ENCODE measurements at regions not wholly inside any gene's neighbourhood (a gene's known extent, or its start where the extent isn't known, plus 50 kb on each side); places are given as distances from the start of the nearest gene placed in this dataset.
"Not testable (repeated sequence)": the region's sequence is repeated elsewhere in the genome, so short reads cannot be mapped to it uniquely, and the experiment has no call there.

- DNase-seq (ENCODE audit: low read depth in 2 of 2) = no peak
These were observed 598.1 kb downstream of the MID1IP1 start for GRCh38 chrX:39399387-39399786.

- DNase-seq (ENCODE audit: low read depth in 2 of 2) = no peak
These were observed 600.3 kb downstream of the MID1IP1 start for GRCh38 chrX:39401483-39402110.

- no peak for DNase-seq (ENCODE audit: low read depth in 2 of 2)
These were observed 600.9 kb downstream of the MID1IP1 start for GRCh38 chrX:39402158-39402557.

GRCh38 chrX:39406799-39407198 is 605.5 kb downstream of the MID1IP1 start:
- no peak for DNase-seq (ENCODE audit: low read depth in 2 of 2)

GRCh38 chrX:39409246-39409917 is 608.1 kb downstream of the MID1IP1 start:
- DNase-seq (ENCODE audit: low read depth in 2 of 2) = no peak

- DNase-seq (ENCODE audit: low read depth in 2 of 2) = no peak
These were observed 613.1 kb downstream of the MID1IP1 start for GRCh38 chrX:39414290-39414854.

GRCh38 chrX:39416547-39417260 is 615.4 kb downstream of the MID1IP1 start:
- DNase-seq (ENCODE audit: low read depth in 2 of 2) = no peak

- no peak for DNase-seq (ENCODE audit: low read depth in 2 of 2)
These were observed 617.0 kb downstream of the MID1IP1 start for GRCh38 chrX:39418254-39418704.

- DNase-seq (ENCODE audit: low read depth in 2 of 2) = no peak
These were observed 617.7 kb downstream of the MID1IP1 start for GRCh38 chrX:39418731-39419638.

GRCh38 chrX:39421006-39421405 is 619.7 kb downstream of the MID1IP1 start:
- no peak for DNase-seq (ENCODE audit: low read depth in 2 of 2)

GRCh38 chrX:39425124-39425806 is 624.0 kb downstream of the MID1IP1 start:
- no peak for DNase-seq (ENCODE audit: low read depth in 2 of 2)

- DNase-seq (ENCODE audit: low read depth in 2 of 2) = no peak
These were observed 624.8 kb downstream of the MID1IP1 start for GRCh38 chrX:39426101-39426500.

- no peak for DNase-seq (ENCODE audit: low read depth in 2 of 2)
These were observed 626.2 kb downstream of the MID1IP1 start for GRCh38 chrX:39427492-39427891.

GRCh38 chrX:39427906-39428305 is 626.6 kb downstream of the MID1IP1 start:
- peak; percentile 6 to 13 for DNase-seq (ENCODE audit: low read depth in 2 of 2)

- DNase-seq (ENCODE audit: low read depth in 2 of 2) = no peak
These were observed 629.3 kb downstream of the MID1IP1 start for GRCh38 chrX:39430551-39430950.

- no peak for DNase-seq (ENCODE audit: low read depth in 2 of 2)
These were observed 630.6 kb downstream of the MID1IP1 start for GRCh38 chrX:39431893-39432292.

GRCh38 chrX:39434671-39435070 is 633.4 kb downstream of the MID1IP1 start:
- DNase-seq (ENCODE audit: low read depth in 2 of 2) = not testable (repeated sequence)

- DNase-seq (ENCODE audit: low read depth in 2 of 2) = not testable (repeated sequence)
These were observed 635.3 kb downstream of the MID1IP1 start for GRCh38 chrX:39436538-39436937.

GRCh38 chrX:39437670-39438441 is 636.6 kb downstream of the MID1IP1 start:
- DNase-seq (ENCODE audit: low read depth in 2 of 2) = no peak

Measured in fibroblast of skin of left quadriceps (primary cell).